Endothelial cell (in vitro differentiated cells): ENCODE measurements at regions not wholly inside any gene's neighbourhood (a gene's known extent, or its start where the extent isn't known, plus 50 kb on each side); places are given as distances from the start of the nearest gene placed in this dataset.

Experiments used
- DNase-seq: peaks from one replicate; pipeline ENCODE4 v3.0.0; 2021; ENCODE audit warnings: low spot score
- H3K27ac Mint-ChIP-seq: one replicate; pipeline ENCODE4 v1.8.0; 2021; ENCODE audit warnings: mixed read lengths, inconsistent platforms; ENCODE audit not compliant: unreplicated experiment
- H3K27me3 Mint-ChIP-seq: one replicate; pipeline ENCODE4 v1.8.0; 2021; ENCODE audit warnings: mild to moderate bottlenecking, moderate library complexity, mixed read lengths, inconsistent platforms; ENCODE audit not compliant: unreplicated experiment
- H3K36me3 Mint-ChIP-seq: one replicate; pipeline ENCODE4 v1.8.0; 2021; ENCODE audit warnings: mild to moderate bottlenecking, low read depth, mixed read lengths, inconsistent platforms; ENCODE audit not compliant: unreplicated experiment
- H3K4me1 Mint-ChIP-seq: one replicate; pipeline ENCODE4 v1.8.0; 2021; ENCODE audit warnings: mild to moderate bottlenecking, mixed read lengths, inconsistent platforms; ENCODE audit not compliant: unreplicated experiment
- H3K4me3 Mint-ChIP-seq: one replicate; pipeline ENCODE4 v1.8.0; 2021; ENCODE audit warnings: mild to moderate bottlenecking, mixed read lengths, inconsistent platforms; ENCODE audit not compliant: unreplicated experiment
- H3K9me3 Mint-ChIP-seq: one replicate; pipeline ENCODE4 v1.8.0; 2021; ENCODE audit warnings: mixed read lengths, inconsistent platforms; ENCODE audit not compliant: unreplicated experiment
- TF ChIP-seq, protein P1 (sequence below): fragments of 200-600 bp; sonication (generic); IDR thresholded peaks from one replicate; pipeline ENCODE4 v1.5.0; 2021; ENCODE audit warnings: antibody characterized with exemption; ENCODE audit not compliant: unreplicated experiment

GRCh38 chr3:124143047-124143446, 151.1 kb upstream of the ROPN1 start:
- Mint-ChIP-seq H3K36me3 (peaks cover 18% of the 10 kb centered on the region), H3K9me3 (no peaks in the 10 kb centered on the region), H3K27ac (no peak overlapping the region), H3K27me3 (peaks cover 8% of the 10 kb centered on the region), H3K4me1 (peaks cover 42% of the 10 kb centered on the region), H3K4me3 (no peak overlapping the region)
- DNase-seq: no peak
- TF ChIP-seq, protein P1, sequence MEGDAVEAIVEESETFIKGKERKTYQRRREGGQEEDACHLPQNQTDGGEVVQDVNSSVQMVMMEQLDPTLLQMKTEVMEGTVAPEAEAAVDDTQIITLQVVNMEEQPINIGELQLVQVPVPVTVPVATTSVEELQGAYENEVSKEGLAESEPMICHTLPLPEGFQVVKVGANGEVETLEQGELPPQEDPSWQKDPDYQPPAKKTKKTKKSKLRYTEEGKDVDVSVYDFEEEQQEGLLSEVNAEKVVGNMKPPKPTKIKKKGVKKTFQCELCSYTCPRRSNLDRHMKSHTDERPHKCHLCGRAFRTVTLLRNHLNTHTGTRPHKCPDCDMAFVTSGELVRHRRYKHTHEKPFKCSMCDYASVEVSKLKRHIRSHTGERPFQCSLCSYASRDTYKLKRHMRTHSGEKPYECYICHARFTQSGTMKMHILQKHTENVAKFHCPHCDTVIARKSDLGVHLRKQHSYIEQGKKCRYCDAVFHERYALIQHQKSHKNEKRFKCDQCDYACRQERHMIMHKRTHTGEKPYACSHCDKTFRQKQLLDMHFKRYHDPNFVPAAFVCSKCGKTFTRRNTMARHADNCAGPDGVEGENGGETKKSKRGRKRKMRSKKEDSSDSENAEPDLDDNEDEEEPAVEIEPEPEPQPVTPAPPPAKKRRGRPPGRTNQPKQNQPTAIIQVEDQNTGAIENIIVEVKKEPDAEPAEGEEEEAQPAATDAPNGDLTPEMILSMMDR: no peak

- no peak overlapping the region for H3K4me3 Mint-ChIP-seq
- H3K4me1 Mint-ChIP-seq: peaks cover 40% of the 10 kb centered on the region
- H3K9me3 Mint-ChIP-seq: no peaks in the 10 kb centered on the region
- TF ChIP-seq, protein P1: no peak
- H3K36me3 Mint-ChIP-seq: peaks cover 18% of the 10 kb centered on the region
- peak overlapping the region; percentile 58 for H3K27ac Mint-ChIP-seq
- no peak for DNase-seq
- H3K27me3 Mint-ChIP-seq: peaks cover 8% of the 10 kb centered on the region
Observed at GRCh38 chr3:124144035-124144814, 152.3 kb upstream of the ROPN1 start.

DNA sequence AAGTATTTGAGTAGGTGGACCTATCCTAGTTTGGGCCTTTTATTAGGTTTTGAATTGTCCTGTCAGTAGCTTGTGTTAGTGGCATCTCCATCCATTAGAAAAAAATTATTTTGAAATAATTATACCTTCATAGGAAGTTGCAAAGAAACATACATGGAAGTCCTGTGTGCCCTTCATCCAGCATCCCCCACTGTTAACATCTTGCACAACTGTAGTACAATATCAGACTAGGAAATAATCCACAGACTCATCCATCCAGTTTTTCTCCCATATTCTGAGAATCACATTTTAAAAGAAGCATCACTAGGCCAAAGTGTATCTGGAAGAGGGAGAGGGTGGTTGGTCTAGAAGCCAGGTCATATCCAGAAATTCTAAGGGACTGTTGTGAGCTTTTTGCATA, 155.5 kb upstream of the ROPN1 start:
- no peak for DNase-seq
- TF ChIP-seq, protein P1: no peak
- Mint-ChIP-seq H3K27ac (no peak overlapping the region), H3K27me3 (peaks cover 6% of the 10 kb centered on the region), H3K4me3 (no peak overlapping the region), H3K4me1 (peaks cover 44% of the 10 kb centered on the region), H3K9me3 (no peaks in the 10 kb centered on the region), H3K36me3 (peaks cover 18% of the 10 kb centered on the region)

- Mint-ChIP-seq H3K36me3 (peaks cover 18% of the 10 kb centered on the region), H3K4me3 (no peak overlapping the region), H3K27ac (no peak overlapping the region)
Observed at GRCh38 chr3:124147946-124148345, 156.0 kb upstream of the ROPN1 start.

GRCh38 chr3:124149081-124149480, 157.2 kb upstream of the ROPN1 start:
- TF ChIP-seq, protein P1: no peak
- no peak for DNase-seq
- no peaks in the 10 kb centered on the region for H3K9me3 Mint-ChIP-seq
- H3K27me3 Mint-ChIP-seq: peaks cover 6% of the 10 kb centered on the region
- H3K36me3 Mint-ChIP-seq: peaks cover 18% of the 10 kb centered on the region
- H3K27ac Mint-ChIP-seq: no peak overlapping the region
- H3K4me3 Mint-ChIP-seq: no peak overlapping the region
- peaks cover 44% of the 10 kb centered on the region for H3K4me1 Mint-ChIP-seq

More at GRCh38 chr3:124147946-124148345, 156.0 kb upstream of the ROPN1 start:
- H3K27me3 Mint-ChIP-seq: peaks cover 6% of the 10 kb centered on the region
- DNase-seq: no peak
- TF ChIP-seq, protein P1: no peak
- H3K4me1 Mint-ChIP-seq: peaks cover 44% of the 10 kb centered on the region
- H3K9me3 Mint-ChIP-seq: no peaks in the 10 kb centered on the region
